ENCODE measurements at regions not wholly inside any gene's neighbourhood (a gene's known extent, or its start where the extent isn't known, plus 50 kb on each side); places are given as distances from the start of the nearest gene placed in this dataset.

DNA sequence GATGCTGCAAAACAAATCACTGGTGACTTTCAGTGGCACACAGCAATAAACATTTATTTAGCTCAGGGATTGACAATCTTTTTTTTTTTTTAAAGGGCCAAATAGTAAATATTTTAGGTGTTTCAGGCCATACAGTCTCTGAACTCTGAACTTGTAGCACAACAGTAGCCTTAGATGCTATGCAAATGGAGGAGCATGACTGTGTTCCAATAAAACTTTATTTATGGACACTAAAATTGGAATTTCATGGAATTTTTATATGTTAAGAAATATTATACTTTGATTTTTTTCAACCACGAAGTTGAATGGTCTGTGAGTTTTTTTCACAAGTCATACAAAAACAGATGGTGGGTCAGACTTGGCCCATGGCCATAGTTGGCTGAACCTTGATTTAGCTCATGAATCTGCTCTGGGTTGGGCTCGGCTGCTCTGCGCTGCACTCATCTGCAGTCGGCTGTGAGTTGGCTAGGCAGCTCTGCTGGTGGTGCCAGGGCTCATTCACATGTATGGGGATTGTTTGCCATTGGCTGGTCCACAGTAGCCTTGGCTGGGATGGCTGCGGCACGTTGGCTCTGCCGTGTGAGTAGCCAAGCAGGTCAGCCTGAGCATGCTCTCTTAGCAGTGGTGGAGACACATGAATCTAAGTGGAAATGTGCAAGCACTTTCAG, 231.7 kb upstream of the PGRMC2 start:
- TF ChIP-seq EZH2 (IDR thresholded peaks at IDR 0.05; ENCODE audit: insufficient read depth, poor library complexity, severe bottlenecking) (no peak), EZH2phosphoT487 (IDR thresholded peaks at IDR 0.05; ENCODE audit: insufficient read depth, low read depth) (no peak)

Data from GM23248 (cell line).